ENCODE measurements at regions not wholly inside any gene's neighbourhood (a gene's known extent, or its start where the extent isn't known, plus 50 kb on each side); places are given as distances from the start of the nearest gene placed in this dataset.
"Not testable (repeated sequence)": the region's sequence is repeated elsewhere in the genome, so short reads cannot be mapped to it uniquely, and the experiment has no call there.

GRCh38 chr15:31598620-31599019, 272.0 kb downstream of the KLF13 start:
- no peak for DNase-seq (ENCODE audit: low spot score)

DNA sequence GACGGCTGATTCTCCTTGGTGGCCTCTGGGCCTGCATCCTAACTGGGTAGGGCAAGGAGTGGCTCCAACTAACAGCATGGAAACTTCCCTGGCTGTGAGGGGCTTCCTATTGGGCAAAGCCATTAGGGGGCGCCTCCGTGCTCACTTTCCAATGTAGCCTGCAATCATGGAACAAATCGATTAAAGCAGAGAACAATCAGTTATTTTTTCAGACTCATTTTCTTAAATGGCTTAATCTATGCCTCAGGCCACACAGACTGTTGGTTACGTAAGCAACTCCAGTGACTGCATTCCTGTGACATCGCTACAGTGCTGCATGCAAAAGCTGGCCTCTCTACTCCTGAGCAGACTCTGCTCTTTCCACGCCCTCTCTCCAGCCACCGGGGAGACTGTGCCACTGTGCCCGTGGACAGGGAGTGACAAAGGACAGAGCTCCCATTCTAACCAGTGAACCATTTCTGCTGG, 278.9 kb downstream of the KLF13 start:
- DNase-seq (ENCODE audit: low spot score): no peak

DNA sequence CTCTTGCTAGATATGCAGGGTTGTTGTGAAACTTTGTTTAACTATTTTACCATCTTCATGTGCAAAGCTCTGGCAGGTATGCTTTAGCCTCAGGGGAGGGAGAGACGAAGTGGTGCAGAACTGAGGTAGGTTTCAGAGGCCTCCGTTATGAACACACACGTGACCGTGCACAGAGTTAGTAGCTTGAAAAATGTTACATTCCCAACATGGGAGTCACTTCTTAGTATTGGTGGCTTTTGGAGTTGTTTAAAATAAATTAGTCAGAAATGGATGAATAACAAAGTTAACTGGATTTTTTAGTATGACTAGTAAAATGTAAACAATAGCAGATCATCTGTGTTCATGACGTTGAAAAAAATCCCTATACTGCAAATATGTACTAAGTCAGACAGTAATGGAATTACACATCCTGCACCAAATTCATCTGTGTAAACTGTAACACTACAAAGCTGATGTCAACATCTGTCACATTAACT, 279.6 kb downstream of the KLF13 start:
- no peak for DNase-seq (ENCODE audit: low spot score)

DNA sequence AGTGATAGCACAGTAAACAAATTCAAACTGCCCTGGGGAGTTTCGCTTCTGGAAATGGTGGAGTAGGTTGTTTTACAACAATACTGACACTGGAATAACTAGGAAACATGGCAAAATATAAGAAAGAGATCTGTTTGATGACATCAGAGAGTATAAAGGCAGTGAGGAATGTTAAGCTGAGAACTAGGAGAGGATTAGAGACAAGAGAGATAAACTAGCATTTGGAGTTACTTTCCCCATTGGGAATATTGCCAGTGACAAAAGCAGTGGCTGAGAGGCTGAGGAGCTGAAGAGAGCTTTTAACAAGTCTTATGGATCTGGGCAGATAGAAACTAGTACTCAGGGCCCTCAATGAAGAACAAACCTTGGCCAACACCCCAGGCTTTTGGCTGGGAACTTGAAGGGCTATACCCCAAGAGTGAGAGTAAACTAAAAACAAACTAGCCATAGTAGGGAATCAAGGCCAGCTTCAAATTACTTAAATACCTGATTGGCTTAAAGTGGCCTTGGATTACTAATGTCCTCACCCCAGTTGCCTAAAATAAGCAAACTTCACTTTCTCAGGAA, 280.4 kb downstream of the KLF13 start:
- DNase-seq (ENCODE audit: low spot score): no peak

- DNase-seq (ENCODE audit: low spot score): no peak
Observed at GRCh38 chr15:31607656-31608055, 281.0 kb downstream of the KLF13 start.

- DNase-seq (ENCODE audit: low spot score): no peak
Observed at GRCh38 chr15:31609258-31609681, 282.6 kb downstream of the KLF13 start.

GRCh38 chr15:31609906-31610305, 283.3 kb downstream of the KLF13 start:
- DNase-seq (ENCODE audit: low spot score): no peak

DNA sequence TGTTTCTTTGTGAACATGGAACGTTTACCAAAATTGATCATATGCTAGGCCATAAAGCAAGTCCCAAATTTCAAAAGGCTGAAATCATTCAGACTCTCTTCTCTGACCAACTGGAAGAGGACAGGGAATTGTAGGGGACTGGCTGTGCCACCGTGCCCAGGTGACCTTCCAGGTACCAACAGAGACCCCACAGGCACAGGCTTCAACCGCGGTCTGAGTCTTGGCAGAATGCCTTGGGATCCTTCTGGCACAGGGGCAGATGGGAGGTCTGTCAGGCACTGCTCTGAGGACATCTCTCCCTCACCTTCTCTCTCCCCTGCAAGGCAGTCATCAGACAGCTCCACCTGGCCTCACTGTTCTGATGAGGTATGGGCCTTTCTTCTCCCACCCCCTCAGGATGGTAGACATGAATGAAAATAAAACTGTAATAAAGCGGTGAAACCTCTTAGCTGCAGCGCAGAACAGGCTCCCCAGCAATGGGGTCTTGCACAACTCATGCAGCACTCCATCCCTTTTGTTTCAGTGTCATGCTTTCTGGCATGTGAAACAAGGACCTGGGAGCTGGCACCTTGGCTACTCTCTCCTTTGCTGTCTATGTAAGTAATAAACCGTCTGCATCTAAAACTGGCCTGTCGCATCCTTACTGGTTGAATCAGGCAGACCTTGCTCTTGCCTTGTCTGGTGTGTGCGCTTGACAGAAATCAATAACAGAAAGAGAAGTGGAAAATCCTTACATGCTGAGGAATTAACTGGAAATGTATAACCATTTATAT, 289.2 kb downstream of the KLF13 start:
- DNase-seq (ENCODE audit: low spot score): no peak

DNA sequence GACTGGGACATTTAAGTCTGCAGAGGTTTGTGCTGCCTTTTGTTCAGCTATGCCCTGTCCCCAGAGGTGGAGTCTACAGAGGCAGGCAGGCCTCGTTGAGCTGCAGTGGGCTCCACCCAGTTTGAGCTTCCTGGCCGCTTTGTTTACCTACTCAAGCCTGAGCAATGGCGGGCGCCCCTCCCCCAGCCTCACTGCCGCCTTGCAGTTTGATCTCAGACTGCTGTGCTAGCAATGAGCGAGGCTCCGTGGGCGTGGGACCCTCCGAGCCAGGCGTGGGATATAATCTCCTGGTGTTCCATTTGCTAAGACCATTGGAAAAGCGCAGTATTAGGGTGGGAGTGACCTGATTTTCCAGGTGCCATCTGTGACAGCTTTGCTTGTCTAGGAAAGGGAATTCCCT, 296.7 kb downstream of the KLF13 start:
- DNase-seq (ENCODE audit: low spot score): not testable (repeated sequence)

DNA sequence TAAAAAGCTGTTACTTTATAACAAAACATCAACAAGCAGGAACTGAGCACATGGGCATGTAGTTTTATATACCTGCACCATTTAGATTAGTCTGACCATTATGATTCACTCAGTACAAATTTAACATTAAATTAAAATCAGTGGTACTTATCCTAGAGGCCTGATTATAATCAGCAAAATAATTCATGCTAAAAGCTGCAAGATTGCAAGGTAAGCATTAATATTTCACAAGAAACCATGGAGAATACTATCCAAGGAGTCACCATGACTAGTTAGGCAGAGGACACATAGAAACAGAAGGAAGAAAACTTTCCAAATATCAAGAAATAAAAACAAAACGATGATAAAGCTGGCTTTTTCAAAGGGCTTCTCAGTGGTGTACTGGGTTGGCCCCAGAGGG, 297.5 kb downstream of the KLF13 start:
- DNase-seq (ENCODE audit: low spot score): not testable (repeated sequence)

- DNase-seq (ENCODE audit: low spot score): not testable (repeated sequence)
Observed at GRCh38 chr15:31635715-31636114, 309.1 kb downstream of the KLF13 start.

DNA sequence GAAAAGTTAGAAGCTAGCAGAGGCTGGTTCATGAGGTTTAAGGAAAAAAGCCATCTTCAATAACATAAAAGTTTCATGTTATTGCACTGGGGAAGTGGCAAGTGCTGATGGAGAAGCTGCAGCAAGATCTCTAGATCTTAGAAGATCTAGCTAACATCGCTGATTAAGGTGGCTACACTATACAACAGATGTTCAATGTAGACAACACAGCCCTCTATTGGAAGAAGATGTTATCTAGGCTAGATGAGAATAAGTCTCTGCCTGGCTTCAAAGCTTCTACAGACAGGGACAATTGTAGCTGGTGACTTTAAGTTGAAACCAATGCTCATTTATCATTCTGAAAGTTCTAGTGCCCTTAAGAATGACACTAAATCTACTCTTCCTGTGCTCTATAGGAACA, 310.3 kb downstream of the KLF13 start:
- not testable (repeated sequence) for DNase-seq (ENCODE audit: low spot score)

GRCh38 chr15:31643955-31644354, 317.3 kb downstream of the KLF13 start:
- DNase-seq (ENCODE audit: low spot score): not testable (repeated sequence)

GRCh38 chr15:31644761-31645160, 318.1 kb downstream of the KLF13 start:
- not testable (repeated sequence) for DNase-seq (ENCODE audit: low spot score)

DNA sequence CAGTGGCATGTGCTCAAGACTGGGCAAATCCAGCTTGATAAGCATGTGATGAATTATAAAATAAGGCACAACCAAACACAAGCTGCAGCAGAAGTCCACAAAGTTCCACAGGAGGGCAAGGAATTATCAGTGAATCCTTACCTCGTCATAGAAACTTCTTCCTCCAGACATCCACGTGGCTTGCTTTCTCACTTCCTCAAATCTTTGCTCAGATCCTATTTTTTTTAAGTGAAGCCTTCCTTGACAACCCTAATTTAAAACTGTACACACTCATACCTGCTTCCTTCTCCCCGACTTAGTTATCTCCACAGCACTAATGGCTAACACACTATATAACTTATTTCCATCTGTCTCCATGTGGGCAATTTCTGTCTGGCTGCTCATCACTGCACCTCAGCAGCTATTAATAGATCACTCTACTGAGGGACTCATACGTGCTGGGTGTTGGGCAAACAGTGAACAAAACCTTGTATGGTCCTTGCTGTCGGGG, 320.7 kb downstream of the KLF13 start:
- DNase-seq (ENCODE audit: low spot score): not testable (repeated sequence)

DNA sequence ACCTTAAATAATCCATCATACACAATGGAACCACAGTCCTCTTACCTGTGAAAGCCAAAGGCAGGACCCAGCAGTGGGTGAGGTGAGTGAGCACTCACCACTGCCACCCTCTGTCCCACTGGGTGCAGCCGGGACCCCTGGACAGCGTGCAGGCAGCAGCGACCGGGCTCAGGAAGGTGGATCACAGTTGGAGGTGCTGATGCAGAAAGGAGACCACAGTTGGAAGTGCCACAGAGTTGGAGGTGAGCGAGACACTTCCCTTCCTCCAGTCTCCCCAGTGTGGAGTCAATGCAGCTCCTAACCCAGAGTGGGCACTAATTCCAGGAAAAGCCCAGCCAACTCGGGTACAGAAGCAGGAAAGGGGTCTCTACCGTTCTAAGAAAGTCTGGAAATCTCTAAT, 323.0 kb downstream of the KLF13 start:
- not testable (repeated sequence) for DNase-seq (ENCODE audit: low spot score)

DNA sequence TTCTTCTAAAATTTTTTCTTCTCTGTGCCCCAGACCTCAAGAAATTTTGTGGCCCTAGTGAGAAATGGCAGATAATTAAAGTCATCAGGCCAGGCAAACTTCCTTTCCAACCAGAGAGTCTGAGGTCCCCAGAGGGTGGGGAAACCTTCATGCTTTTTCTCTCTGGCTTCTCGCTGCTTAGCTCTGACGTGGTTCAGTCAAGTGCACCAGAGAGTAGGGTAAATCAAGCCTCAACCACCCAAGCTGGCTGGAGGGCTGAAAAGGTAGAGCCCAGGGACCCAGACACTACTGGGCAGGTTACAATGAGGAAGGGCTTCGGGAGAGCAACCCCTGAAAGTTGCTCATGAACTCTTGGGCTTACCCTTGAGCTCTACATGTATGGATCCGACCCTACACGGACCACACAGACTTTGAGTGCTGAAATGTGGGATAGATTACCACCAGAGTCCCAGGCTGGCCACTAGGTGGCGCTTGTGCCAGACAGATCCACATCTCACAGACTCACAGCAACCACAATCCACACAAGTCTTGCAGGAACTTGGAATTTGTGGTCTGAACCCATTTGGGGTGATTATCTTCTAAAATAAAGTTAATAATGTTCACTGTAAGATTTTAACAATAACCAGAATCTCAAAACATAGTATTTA, 323.5 kb downstream of the KLF13 start:
- DNase-seq (ENCODE audit: low spot score): peak; percentile 36

DNA sequence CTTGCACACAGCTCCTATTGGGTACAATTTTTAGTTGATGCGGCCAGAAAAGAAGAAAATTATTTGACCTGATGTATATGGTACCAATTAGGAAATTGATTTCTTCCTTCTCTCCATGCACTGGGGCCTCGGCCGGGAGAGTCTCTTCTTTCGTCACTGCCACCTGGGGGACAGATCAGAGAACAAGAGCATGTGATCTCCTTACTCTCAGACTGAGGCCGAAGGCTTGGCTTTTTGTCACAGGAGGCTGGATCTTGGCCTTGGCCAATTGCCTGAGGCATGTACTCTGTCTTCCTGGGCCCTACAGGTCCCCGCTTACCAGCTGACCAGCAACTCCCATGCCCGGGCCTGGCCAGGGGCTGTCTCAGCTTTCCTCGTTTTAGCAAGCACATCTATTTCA, 330.3 kb downstream of the KLF13 start:
- not testable (repeated sequence) for DNase-seq (ENCODE audit: low spot score)

DNA sequence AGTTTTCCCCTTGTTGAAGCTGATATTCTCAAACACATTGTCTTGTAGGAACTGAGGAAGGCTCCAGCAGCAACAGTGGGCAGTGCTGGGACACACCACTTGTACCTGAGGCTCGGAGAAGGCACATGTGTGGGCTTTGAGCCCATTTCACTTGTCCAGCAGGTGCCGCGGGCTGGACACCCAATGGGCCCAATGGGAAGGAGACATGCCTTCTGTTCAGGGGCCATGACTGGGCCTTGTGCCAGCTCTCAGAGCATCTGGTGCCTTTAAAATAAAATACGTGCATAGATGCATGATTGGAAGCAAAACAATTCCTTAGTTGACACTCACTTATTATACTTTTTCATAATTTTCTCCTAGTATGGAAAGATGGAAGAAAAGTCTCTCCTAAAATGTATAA, 334.2 kb downstream of the KLF13 start:
- no peak for DNase-seq (ENCODE audit: low spot score)

GRCh38 chr15:31665732-31666131, 339.1 kb downstream of the KLF13 start:
- not testable (repeated sequence) for DNase-seq (ENCODE audit: low spot score)

GRCh38 chr15:31669158-31669908, 342.7 kb downstream of the KLF13 start:
- not testable (repeated sequence) for DNase-seq (ENCODE audit: low spot score)

DNA sequence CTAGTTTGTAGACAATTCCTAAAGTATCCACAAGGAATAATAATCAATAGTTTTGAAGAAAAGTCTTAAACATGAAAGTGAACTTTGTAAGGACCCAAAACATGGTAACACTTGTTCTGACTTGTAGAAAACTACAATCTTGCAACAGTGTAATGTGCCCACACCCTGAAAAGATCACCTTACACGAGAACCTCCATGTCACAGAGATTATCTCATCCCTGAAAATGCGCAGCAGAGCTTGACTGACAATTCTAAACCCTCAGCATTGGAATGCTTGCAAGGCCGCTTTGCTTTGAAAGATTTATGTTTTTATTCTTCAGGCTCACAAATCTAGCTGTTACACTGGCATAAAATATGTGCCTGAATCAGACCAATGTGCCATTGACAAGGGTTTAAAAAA, 346.6 kb downstream of the KLF13 start:
- not testable (repeated sequence) for DNase-seq (ENCODE audit: low spot score)

Measured in CD4-positive, alpha-beta T cell treated with Interleukin-15 for 4 hours (primary cell).